ENCODE measurements at regions not wholly inside any gene's neighbourhood (a gene's known extent, or its start where the extent isn't known, plus 50 kb on each side); places are given as distances from the start of the nearest gene placed in this dataset.

- TF ChIP-seq POLR2AphosphoS5 (IDR thresholded peaks at IDR 0.05) (no peak), POLR2A (IDR thresholded peaks at IDR 0.05; ENCODE audit: low read depth) (no peak), EP300 (IDR thresholded peaks at IDR 0.05) (no peak)
- TF ChIP-seq, protein P1, sequence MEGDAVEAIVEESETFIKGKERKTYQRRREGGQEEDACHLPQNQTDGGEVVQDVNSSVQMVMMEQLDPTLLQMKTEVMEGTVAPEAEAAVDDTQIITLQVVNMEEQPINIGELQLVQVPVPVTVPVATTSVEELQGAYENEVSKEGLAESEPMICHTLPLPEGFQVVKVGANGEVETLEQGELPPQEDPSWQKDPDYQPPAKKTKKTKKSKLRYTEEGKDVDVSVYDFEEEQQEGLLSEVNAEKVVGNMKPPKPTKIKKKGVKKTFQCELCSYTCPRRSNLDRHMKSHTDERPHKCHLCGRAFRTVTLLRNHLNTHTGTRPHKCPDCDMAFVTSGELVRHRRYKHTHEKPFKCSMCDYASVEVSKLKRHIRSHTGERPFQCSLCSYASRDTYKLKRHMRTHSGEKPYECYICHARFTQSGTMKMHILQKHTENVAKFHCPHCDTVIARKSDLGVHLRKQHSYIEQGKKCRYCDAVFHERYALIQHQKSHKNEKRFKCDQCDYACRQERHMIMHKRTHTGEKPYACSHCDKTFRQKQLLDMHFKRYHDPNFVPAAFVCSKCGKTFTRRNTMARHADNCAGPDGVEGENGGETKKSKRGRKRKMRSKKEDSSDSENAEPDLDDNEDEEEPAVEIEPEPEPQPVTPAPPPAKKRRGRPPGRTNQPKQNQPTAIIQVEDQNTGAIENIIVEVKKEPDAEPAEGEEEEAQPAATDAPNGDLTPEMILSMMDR (IDR thresholded peaks at IDR 0.05), result no peak
Observed at GRCh38 chr4:100811046-100811445, 293.2 kb upstream of the EMCN start.

Measured in esophagus muscularis mucosa (tissue), 4 donors.